Ovary (tissue), 3 donors: ENCODE measurements at regions not wholly inside any gene's neighbourhood (a gene's known extent, or its start where the extent isn't known, plus 50 kb on each side); places are given as distances from the start of the nearest gene placed in this dataset.

Source experiments
- CTCF ChIP-seq, 3 donors: fragments of 450-650 bp in 2 of 3; fragments of 200-600 bp in 1 of 3; IDR thresholded peaks; one replicate each; pipeline versions ENCODE4 v1.5.1 to v1.8.0; 2016 to 2022; ENCODE audit warnings: antibody characterized with exemption in 3 of 3, mild to moderate bottlenecking in 1 of 3
- POLR2A ChIP-seq: fragments of 450-650 bp; IDR thresholded peaks from one replicate; pipeline ENCODE4 v1.6.1; 2017; ENCODE audit warnings: antibody characterized with exemption, mild to moderate bottlenecking, moderate library complexity
- donor health status: DM: no; HTN: no; CAD: no.

GRCh38 chr14:39972704-39973103, 540.5 kb upstream of the FBXO33 start:
- TF ChIP-seq CTCF (IDR thresholded peaks at IDR 0.05) (no peak), POLR2A (no peak)
